HepG2 (cell line): ENCODE measurements at regions not wholly inside any gene's neighbourhood (a gene's known extent, or its start where the extent isn't known, plus 50 kb on each side); places are given as distances from the start of the nearest gene placed in this dataset.
A peak's percentile ranks its signal among the peaks of the same experiment; 100 is the strongest.

Experiments
- ATAC-seq: fragments of 200-7000 bp; cut with Tn5 transposase; 3 replicates; pipeline ENCODE4 v1.9.1; 2020; ENCODE audit warnings: mild to moderate bottlenecking, moderate library complexity
- BruUV-seq: library from RNA; stranded (reverse); fragments of 400-500 nt; replicated peaks from 2 replicates; lab custom pipeline; 2021; lab: Mats Ljungman, UMichigan
- CTCF ChIA-PET: fragments of 300-600 bp; formaldehyde crosslinking; extraction: SDS; loops from one replicate; lab custom pipeline; 2021; ENCODE audit warnings: low total read pairs, inconsistent platforms, low intra/inter-chr PET ratio; lab: Yijun Ruan, JAX
- POLR2A ChIA-PET: fragments of 350-600 bp; sonication (Branson Sonifier 250); formaldehyde crosslinking; loops from one replicate; lab custom pipeline; 2020; ENCODE audit warnings: antibody characterized with exemption, inconsistent platforms; lab: Yijun Ruan, JAX
- DNase-seq: peaks from one replicate; pipeline ENCODE4 v3.0.0-alpha.2; 2015; ENCODE audit warnings: low spot score
- FAIRE-seq: peaks from 3 replicates; lab custom pipeline; 2011; peaks lifted over from hg19 to GRCh38; lab: Jason Lieb, UNC
- H2AFZ ChIP-seq: one replicate; pipeline ENCODE4 v1.6.1; 2011; ENCODE audit warnings: low read length, inconsistent platforms
- H3K27ac ChIP-seq: fragments of 300-600 bp; 3 replicates; pipeline ENCODE4 v1.8.0; 2011; ENCODE audit warnings: mixed run types, mild to moderate bottlenecking, mixed read lengths, low read length, inconsistent platforms; ENCODE audit not compliant: insufficient read depth; ENCODE audit errors: extremely low read length
- H3K27me3 ChIP-seq, 2 experiments: fragments of 200-600 bp in 1 of 2; 2 replicates in 1 of 2; 3 replicates in 1 of 2; pipeline versions ENCODE4 v1.6.0 to v1.8.0; 2011; ENCODE audit warnings: low read length in 2 of 2, mild to moderate bottlenecking in 2 of 2, moderate library complexity in 2 of 2, inconsistent platforms in 1 of 2; ENCODE audit not compliant: insufficient read depth in 2 of 2, control insufficient read depth in 1 of 2
- H3K36me3 ChIP-seq, 2 experiments: fragments of 200-600 bp in 1 of 2; replicated peaks in 1 of 2; 2 replicates in 1 of 2; 3 replicates in 1 of 2; pipeline versions ENCODE4 v1.5.1 to v1.8.0; 2011; ENCODE audit warnings: low read length in 2 of 2, inconsistent platforms in 1 of 2; ENCODE audit not compliant: insufficient read depth in 2 of 2, control insufficient read depth in 1 of 2
- H3K4me1 ChIP-seq: 2 replicates; pipeline ENCODE4 v1.5.1; 2012; ENCODE audit warnings: low read length, inconsistent platforms; ENCODE audit not compliant: insufficient read depth
- H3K4me2 ChIP-seq: 2 replicates; pipeline ENCODE4 v1.6.0; 2011; ENCODE audit warnings: low read depth, low read length, inconsistent platforms
- H3K4me3 ChIP-seq, 3 experiments: fragments of 200-600 bp in 1 of 3; sonication (generic), shearing (Covaris generic) in 1 of 3; replicated peaks in 1 of 3; 2 replicates each; pipeline ENCODE4 v1.5.1; 2011 to 2016; ENCODE audit warnings: low read length in 3 of 3, inconsistent platforms in 2 of 3, low read depth in 2 of 3, mild to moderate bottlenecking in 2 of 3, control low read depth in 1 of 3, mixed read lengths in 1 of 3; ENCODE audit not compliant: insufficient read depth in 1 of 3
- H3K79me2 ChIP-seq: one replicate; pipeline ENCODE4 v1.6.1; 2011; ENCODE audit warnings: low read length, inconsistent platforms; ENCODE audit not compliant: insufficient read depth
- H3K9ac ChIP-seq: 2 replicates; pipeline ENCODE4 v1.6.0; 2011; ENCODE audit warnings: mild to moderate bottlenecking, low read depth, low read length, inconsistent platforms; ENCODE audit not compliant: insufficient read depth
- H3K9me3 ChIP-seq: 2 replicates; pipeline ENCODE4 v1.5.1; 2012; ENCODE audit warnings: mild to moderate bottlenecking, low read length
- H4K20me1 ChIP-seq: 2 replicates; pipeline ENCODE4 v1.6.0; 2011; ENCODE audit warnings: inconsistent platforms, mild to moderate bottlenecking, low read length, moderate library complexity; ENCODE audit not compliant: insufficient read depth
- ATF6 ChIP-seq: sonication (generic); formaldehyde crosslinking; conservative IDR thresholded peaks from 2 replicates; pipeline ENCODE4 v1.4.0; 2020; ENCODE audit warnings: missing genetic modification reagents
- E2F1 ChIP-seq: sonication (generic); formaldehyde crosslinking; IDR thresholded peaks from 2 replicates; pipeline ENCODE4 v1.5.0; 2020; ENCODE audit warnings: missing genetic modification reagents
- HMG20B ChIP-seq: conservative IDR thresholded peaks from 2 replicates; pipeline ENCODE4 v1.6.1; 2016; ENCODE audit warnings: missing genetic modification reagents, missing compliant biosample characterization
- KAT2B ChIP-seq: fragments of 150-350 bp; IDR thresholded peaks from 2 replicates; pipeline ENCODE4 v1.6.1; 2014; ENCODE audit warnings: low read depth, low read length, borderline replicate concordance
- MAFF ChIP-seq: IDR thresholded peaks from 2 replicates; pipeline ENCODE4 v1.6.1; 2011; ENCODE audit warnings: low read depth, low read length, improper control_type of control experiment
- MAFK ChIP-seq, 2 experiments: IDR thresholded peaks in 1 of 2; conservative IDR thresholded peaks in 1 of 2; 2 replicates each; pipeline ENCODE4 v1.6.1; 2011; ENCODE audit warnings: improper control_type of control experiment in 2 of 2, low read length in 2 of 2
- MATR3 ChIP-seq: sonication (generic); formaldehyde crosslinking; IDR thresholded peaks from 2 replicates; pipeline ENCODE4 v1.4.0; 2020; ENCODE audit warnings: missing genetic modification reagents
- NFAT5 ChIP-seq: sonication (generic); formaldehyde crosslinking; IDR thresholded peaks from 2 replicates; pipeline ENCODE4 v1.4.0; 2020; ENCODE audit warnings: missing genetic modification reagents
- POLR2A ChIP-seq, 2 experiments: IDR thresholded peaks; 2 replicates each; pipeline ENCODE4 v1.6.1; 2011; ENCODE audit warnings: low read depth in 2 of 2, low read length in 2 of 2, mild to moderate bottlenecking in 1 of 2, moderate library complexity in 1 of 2; ENCODE audit not compliant: insufficient read depth in 1 of 2
- PPARG ChIP-seq: conservative IDR thresholded peaks from 2 replicates; pipeline ENCODE4 v1.6.1; 2016; ENCODE audit warnings: missing biosample characterization, missing genetic modification reagents
- ZNF382 ChIP-seq: sonication (generic); formaldehyde crosslinking; IDR thresholded peaks from 2 replicates; pipeline ENCODE4 v1.5.0; 2020; ENCODE audit warnings: missing genetic modification reagents, mild to moderate bottlenecking, borderline replicate concordance
- in situ Hi-C: cut with HindIII; loops from 2 replicates; pipeline ENCODE4 v1.10.0; 2017; ENCODE audit warnings: low pct_unique_long_range_greater_than_20kb; ENCODE audit not compliant: extremely low pct_ligation_motif_present
- intact Hi-C: fragments of 100-400 bp; cut with micrococcal nuclease; formaldehyde crosslinking; loops from one replicate; pipeline ENCODE4 v1.10.0; 2022; ENCODE audit not compliant: unreplicated experiment

GRCh38 chr3:164190566-164190965, 887.7 kb downstream of the SI start:
- CTCF ChIA-PET: no interaction called here
- no TSS peak for BruUV-seq

More at GRCh38 chr3:164190566-164190965, 887.7 kb downstream of the SI start:
- no peaks in the 10 kb centered on the region for H4K20me1 ChIP-seq
- H3K9ac ChIP-seq: no peak overlapping the region
- POLR2A ChIA-PET: no interaction called here
- DNase-seq (no peak), ATAC-seq (no peak), FAIRE-seq (no peak)
- TF ChIP-seq ZNF382 (CRISPR knock-in tag) (no peak), ATF6 (no peak), E2F1 (CRISPR knock-in tag) (no peak), PPARG (CRISPR knock-in tag) (no peak), MAFK (conservative IDR thresholded peaks at IDR 0.05 in 1 of 2, IDR thresholded peaks at IDR 0.05 in 1 of 2; ENCODE audit: low read length in 2 of 2) (peak; percentile 42 to 71), POLR2A (IDR thresholded peaks at IDR 0.05; ENCODE audit: insufficient read depth in 1 of 2, low read depth in 2 of 2, low read length in 2 of 2) (no peak), MAFF (peak; percentile 46; the same call in 1 of the 2 replicates), NFAT5 (no peak), MATR3 (CRISPR knock-in tag) (no peak), HMG20B (CRISPR knock-in tag) (no peak), KAT2B (no peak)
- H3K79me2 ChIP-seq: no peaks in the 10 kb centered on the region
- no peaks in the 10 kb centered on the region for H3K27me3 ChIP-seq
- no peaks in the 10 kb centered on the region for H3K9me3 ChIP-seq
- H2AFZ ChIP-seq: no peak overlapping the region
- no peak overlapping the region for H3K27ac ChIP-seq
- intact Hi-C loops (no loop called here), in situ Hi-C loops (no loop called here)
- no peaks in the 10 kb centered on the region for H3K36me3 ChIP-seq
- H3K4me1 ChIP-seq: no peaks in the 10 kb centered on the region
- no peak overlapping the region for H3K4me3 ChIP-seq
- no peak overlapping the region for H3K4me2 ChIP-seq
